ENCODE measurements at regions not wholly inside any gene's neighbourhood (a gene's known extent, or its start where the extent isn't known, plus 50 kb on each side); places are given as distances from the start of the nearest gene placed in this dataset.

GRCh38 chr17:71902894-71903506, 217.8 kb upstream of the SOX9 start:
- TF ChIP-seq, protein P1, sequence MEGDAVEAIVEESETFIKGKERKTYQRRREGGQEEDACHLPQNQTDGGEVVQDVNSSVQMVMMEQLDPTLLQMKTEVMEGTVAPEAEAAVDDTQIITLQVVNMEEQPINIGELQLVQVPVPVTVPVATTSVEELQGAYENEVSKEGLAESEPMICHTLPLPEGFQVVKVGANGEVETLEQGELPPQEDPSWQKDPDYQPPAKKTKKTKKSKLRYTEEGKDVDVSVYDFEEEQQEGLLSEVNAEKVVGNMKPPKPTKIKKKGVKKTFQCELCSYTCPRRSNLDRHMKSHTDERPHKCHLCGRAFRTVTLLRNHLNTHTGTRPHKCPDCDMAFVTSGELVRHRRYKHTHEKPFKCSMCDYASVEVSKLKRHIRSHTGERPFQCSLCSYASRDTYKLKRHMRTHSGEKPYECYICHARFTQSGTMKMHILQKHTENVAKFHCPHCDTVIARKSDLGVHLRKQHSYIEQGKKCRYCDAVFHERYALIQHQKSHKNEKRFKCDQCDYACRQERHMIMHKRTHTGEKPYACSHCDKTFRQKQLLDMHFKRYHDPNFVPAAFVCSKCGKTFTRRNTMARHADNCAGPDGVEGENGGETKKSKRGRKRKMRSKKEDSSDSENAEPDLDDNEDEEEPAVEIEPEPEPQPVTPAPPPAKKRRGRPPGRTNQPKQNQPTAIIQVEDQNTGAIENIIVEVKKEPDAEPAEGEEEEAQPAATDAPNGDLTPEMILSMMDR (IDR thresholded peaks at IDR 0.05; ENCODE audit: low read length) = no peak
- TF ChIP-seq EZH2 (IDR thresholded peaks at IDR 0.05; ENCODE audit: borderline replicate concordance, low read length) = no peak
- Histone ChIP-seq H3K4me2 (ENCODE audit: low read length) (no peak overlapping the region), H3K9ac (ENCODE audit: low read length) (no peak overlapping the region), H3K79me2 (ENCODE audit: insufficient read depth, low read length) (no peaks in the 10 kb centered on the region), H4K20me1 (ENCODE audit: insufficient read depth, low read length) (no peaks in the 10 kb centered on the region), H3K36me3 (ENCODE audit: insufficient read depth, low read length) (no peaks in the 10 kb centered on the region), H3K4me1 (ENCODE audit: insufficient read depth, low read length, severe bottlenecking) (no peaks in the 10 kb centered on the region), H3K9me2 (ENCODE audit: low read depth, low read length) (no peaks in the 10 kb centered on the region), H3K27me3 (ENCODE audit: insufficient read depth, low read length) (no peaks in the 10 kb centered on the region), H3F3A (ENCODE audit: insufficient read depth, low read length) (no peaks in the 10 kb centered on the region), H3K27ac (ENCODE audit: low read depth, low read length, poor library complexity, severe bottlenecking) (no peak overlapping the region), H3K9me3 (ENCODE audit: low read length) (no peaks in the 10 kb centered on the region), H2AFZ (ENCODE audit: low read length) (no peak overlapping the region), H3K4me3 (ENCODE audit: low read depth, low read length, poor library complexity, severe bottlenecking) (no peak overlapping the region)

GRCh38 chr17:71905376-71906031, 215.3 kb upstream of the SOX9 start:
- H3K4me2 ChIP-seq (ENCODE audit: low read length) = no peak overlapping the region
- H3K9me2 ChIP-seq (ENCODE audit: low read depth, low read length) = no peaks in the 10 kb centered on the region

GRCh38 chr17:71909155-71909554, 211.7 kb upstream of the SOX9 start:
- TF ChIP-seq, protein P1 (IDR thresholded peaks at IDR 0.05; ENCODE audit: low read length) = no peak
- TF ChIP-seq EZH2 (IDR thresholded peaks at IDR 0.05; ENCODE audit: borderline replicate concordance, low read length) = no peak
- Histone ChIP-seq H3K36me3 (ENCODE audit: insufficient read depth, low read length) (no peaks in the 10 kb centered on the region), H4K20me1 (ENCODE audit: insufficient read depth, low read length) (no peaks in the 10 kb centered on the region), H3K4me2 (ENCODE audit: low read length) (no peak overlapping the region), H3K27me3 (ENCODE audit: insufficient read depth, low read length) (no peaks in the 10 kb centered on the region), H3K79me2 (ENCODE audit: insufficient read depth, low read length) (no peaks in the 10 kb centered on the region), H3K4me3 (ENCODE audit: low read depth, low read length, poor library complexity, severe bottlenecking) (no peak overlapping the region), H3K27ac (ENCODE audit: low read depth, low read length, poor library complexity, severe bottlenecking) (no peak overlapping the region), H2AFZ (ENCODE audit: low read length) (no peak overlapping the region), H3K9me2 (ENCODE audit: low read depth, low read length) (no peaks in the 10 kb centered on the region), H3K4me1 (ENCODE audit: insufficient read depth, low read length, severe bottlenecking) (no peaks in the 10 kb centered on the region), H3F3A (ENCODE audit: insufficient read depth, low read length) (no peaks in the 10 kb centered on the region), H3K9me3 (ENCODE audit: low read length) (no peaks in the 10 kb centered on the region), H3K9ac (ENCODE audit: low read length) (no peak overlapping the region)

More at GRCh38 chr17:71905376-71906031, 215.3 kb upstream of the SOX9 start:
- Histone ChIP-seq H3K9ac (ENCODE audit: low read length) (no peak overlapping the region), H3K36me3 (ENCODE audit: insufficient read depth, low read length) (no peaks in the 10 kb centered on the region), H3K4me3 (ENCODE audit: low read depth, low read length, poor library complexity, severe bottlenecking) (no peak overlapping the region), H2AFZ (ENCODE audit: low read length) (no peak overlapping the region), H3K79me2 (ENCODE audit: insufficient read depth, low read length) (no peaks in the 10 kb centered on the region), H3K27ac (ENCODE audit: low read depth, low read length, poor library complexity, severe bottlenecking) (no peak overlapping the region), H3K9me3 (ENCODE audit: low read length) (no peaks in the 10 kb centered on the region), H3K4me1 (ENCODE audit: insufficient read depth, low read length, severe bottlenecking) (no peaks in the 10 kb centered on the region), H3K27me3 (ENCODE audit: insufficient read depth, low read length) (no peaks in the 10 kb centered on the region), H4K20me1 (ENCODE audit: insufficient read depth, low read length) (no peaks in the 10 kb centered on the region), H3F3A (ENCODE audit: insufficient read depth, low read length) (no peaks in the 10 kb centered on the region)
- TF ChIP-seq, protein P1 (IDR thresholded peaks at IDR 0.05; ENCODE audit: low read length) = no peak
- TF ChIP-seq EZH2 (IDR thresholded peaks at IDR 0.05; ENCODE audit: borderline replicate concordance, low read length) = no peak

Data from OCI-LY1 (cell line).